H1 (cell line): ENCODE measurements at regions not wholly inside any gene's neighbourhood (a gene's known extent, or its start where the extent isn't known, plus 50 kb on each side); places are given as distances from the start of the nearest gene placed in this dataset.

Experiments used
- CTCF ChIA-PET: fragments of 300-600 bp; sonication (Branson Sonifier 250); formaldehyde crosslinking; loops from one replicate; lab custom pipeline; 2021; ENCODE audit not compliant: partially characterized antibody; lab: Charles Lee
- POLR2A ChIA-PET: fragments of 300-600 bp; sonication (Branson Sonifier 250); formaldehyde crosslinking; loops from one replicate; lab custom pipeline; 2021; ENCODE audit warnings: inconsistent platforms; ENCODE audit not compliant: partially characterized antibody; lab: Charles Lee
- DNase-seq, 2 experiments: peaks; one replicate each; pipeline versions ENCODE4 v3.0.0 to v3.0.0-alpha.2; 2010 to 2022; ENCODE audit warnings: low spot score in 2 of 2, low read depth in 1 of 2, mixed read lengths in 1 of 2
- FAIRE-seq: peaks from 2 replicates; lab custom pipeline; 2011; peaks lifted over from hg19 to GRCh38; lab: Jason Lieb, UNC
- H2AFZ ChIP-seq: 2 replicates; pipeline ENCODE4 v1.8.1; 2012; ENCODE audit warnings: low read length, inconsistent platforms
- H2AK5ac ChIP-seq: 2 replicates; pipeline ENCODE4 v1.6.1; 2013; ENCODE audit warnings: low read depth, low read length
- H2BK120ac ChIP-seq: replicated peaks from 2 replicates; pipeline ENCODE3; 2013; ENCODE audit warnings: low read depth, low read length, inconsistent platforms
- H2BK12ac ChIP-seq: 2 replicates; pipeline ENCODE4 v1.6.1; 2013; ENCODE audit warnings: low read depth, low read length
- H2BK15ac ChIP-seq: 2 replicates; pipeline ENCODE4 v1.6.1; 2013; ENCODE audit warnings: low read length
- H2BK20ac ChIP-seq: 2 replicates; pipeline ENCODE4 v1.6.1; 2013; ENCODE audit warnings: low read length
- H2BK5ac ChIP-seq: 2 replicates; pipeline ENCODE4 v1.6.1; 2013; ENCODE audit warnings: low read depth, low read length
- H3K14ac ChIP-seq: 2 replicates; pipeline ENCODE4 v1.6.1; 2013; ENCODE audit warnings: inconsistent platforms; ENCODE audit not compliant: insufficient read length
- H3K18ac ChIP-seq: 2 replicates; pipeline ENCODE4 v1.6.1; 2013; ENCODE audit warnings: low read length; ENCODE audit errors: extremely low read depth
- H3K23ac ChIP-seq: 2 replicates; pipeline ENCODE4 v1.6.1; 2013; ENCODE audit warnings: inconsistent platforms; ENCODE audit not compliant: insufficient read length
- H3K23me2 ChIP-seq: 2 replicates; pipeline ENCODE4 v1.6.1; 2013; ENCODE audit warnings: low read depth, low read length
- H3K27ac ChIP-seq: 2 replicates; pipeline ENCODE4 v1.6.1; 2011; ENCODE audit warnings: low read depth, low read length, inconsistent platforms
- H3K27me3 ChIP-seq, 4 experiments: replicated peaks in 1 of 4; 1 replicate in 1 of 4; 2 replicates in 3 of 4; pipeline versions ENCODE4 v1.6.1 to v1.8.1; 2011 to 2013; ENCODE audit warnings: low read length in 3 of 4, mild to moderate bottlenecking in 3 of 4, inconsistent platforms in 2 of 4, mixed read lengths in 2 of 4, moderate library complexity in 1 of 4; ENCODE audit not compliant: control insufficient read depth in 3 of 4, insufficient read depth in 3 of 4; ENCODE audit errors: extremely low read depth in 1 of 4
- H3K36me3 ChIP-seq, 4 experiments: 2 replicates each; pipeline versions ENCODE4 v1.6.1 to v1.8.1; 2011 to 2013; ENCODE audit warnings: mild to moderate bottlenecking in 4 of 4, low read length in 3 of 4, moderate library complexity in 2 of 4, control low read depth in 1 of 4, inconsistent platforms in 1 of 4; ENCODE audit not compliant: insufficient read depth in 4 of 4, control insufficient read depth in 2 of 4
- H3K4ac ChIP-seq: replicated peaks from 2 replicates; pipeline ENCODE3; 2013; ENCODE audit warnings: low read length, low read depth, mixed read lengths, inconsistent platforms; ENCODE audit not compliant: insufficient read length
- H3K4me1 ChIP-seq, 4 experiments: replicated peaks in 1 of 4; 1 replicate in 1 of 4; 2 replicates in 3 of 4; pipeline versions ENCODE4 v1.6.1 to v1.8.1; 2011 to 2013; ENCODE audit warnings: low read length in 3 of 4, inconsistent platforms in 2 of 4, mixed read lengths in 1 of 4; ENCODE audit not compliant: insufficient read depth in 4 of 4, control insufficient read depth in 3 of 4
- H3K4me2 ChIP-seq, 2 experiments: 2 replicates each; pipeline versions ENCODE4 v1.6.1 to v1.8.1; 2011 to 2013; ENCODE audit warnings: low read depth in 2 of 2, low read length in 2 of 2, control low read depth in 1 of 2, inconsistent platforms in 1 of 2, mild to moderate bottlenecking in 1 of 2; ENCODE audit not compliant: insufficient read depth in 1 of 2
- H3K4me3 ChIP-seq, 4 experiments: fragments of 200-600, 300-600 bp in 1 of 4; sonication (generic), shearing (Covaris generic), sonication (Bioruptor Twin) in 1 of 4; 2 replicates each; pipeline versions ENCODE4 v1.5.1 to v1.8.1; 2011 to 2016; ENCODE audit warnings: low read length in 4 of 4, low read depth in 3 of 4, control low read depth in 2 of 4, inconsistent platforms in 2 of 4, mild to moderate bottlenecking in 2 of 4, mixed read lengths in 1 of 4, moderate library complexity in 1 of 4; ENCODE audit not compliant: insufficient read depth in 2 of 4; ENCODE audit errors: extremely low read depth in 1 of 4
- H3K56ac ChIP-seq: replicated peaks from 2 replicates; pipeline ENCODE3; 2013; ENCODE audit warnings: low read depth, mild to moderate bottlenecking, mixed read lengths, low read length, inconsistent platforms; ENCODE audit not compliant: insufficient read length
- H3K79me1 ChIP-seq: 2 replicates; pipeline ENCODE4 v1.6.1; 2013; ENCODE audit warnings: low read depth, low read length, control low read depth
- H3K79me2 ChIP-seq, 2 experiments: 2 replicates each; pipeline versions ENCODE4 v1.6.1 to v1.8.1; 2012 to 2013; ENCODE audit warnings: low read length in 2 of 2, mild to moderate bottlenecking in 2 of 2, inconsistent platforms in 1 of 2; ENCODE audit not compliant: insufficient read depth in 2 of 2, control insufficient read depth in 1 of 2
- H3K9ac ChIP-seq, 4 experiments: replicated peaks in 1 of 4; 1 replicate in 1 of 4; 2 replicates in 3 of 4; pipeline versions ENCODE4 v1.6.1 to v1.8.1; 2011 to 2013; ENCODE audit warnings: low read depth in 3 of 4, low read length in 3 of 4, control low read depth in 2 of 4, mild to moderate bottlenecking in 2 of 4, moderate library complexity in 2 of 4, inconsistent platforms in 1 of 4; ENCODE audit errors: extremely low read depth in 1 of 4
- H3K9me3 ChIP-seq, 2 experiments: 2 replicates each; pipeline versions ENCODE4 v1.6.1 to v1.8.1; 2012 to 2013; ENCODE audit warnings: mild to moderate bottlenecking in 2 of 2, moderate library complexity in 2 of 2, control low read depth in 1 of 2, inconsistent platforms in 1 of 2, low read depth in 1 of 2, low read length in 1 of 2, mixed read lengths in 1 of 2; ENCODE audit not compliant: insufficient read depth in 2 of 2
- H4K20me1 ChIP-seq, 2 experiments: replicated peaks in 1 of 2; 2 replicates each; pipeline versions ENCODE3 to v1.8.1; 2011 to 2013; ENCODE audit warnings: inconsistent platforms in 2 of 2, low read length in 2 of 2, mild to moderate bottlenecking in 1 of 2; ENCODE audit not compliant: insufficient read depth in 2 of 2, control insufficient read depth in 1 of 2
- H4K5ac ChIP-seq: 2 replicates; pipeline ENCODE4 v1.6.1; 2013; ENCODE audit warnings: low read length, low read depth, mixed read lengths, inconsistent platforms; ENCODE audit not compliant: insufficient read length
- H4K8ac ChIP-seq: 2 replicates; pipeline ENCODE4 v1.8.0; 2013; ENCODE audit warnings: mild to moderate bottlenecking, moderate library complexity, low read length, inconsistent platforms; ENCODE audit not compliant: insufficient read depth; ENCODE audit errors: extremely low read depth
- H4K91ac ChIP-seq: replicated peaks from 2 replicates; pipeline ENCODE3; 2013; ENCODE audit warnings: low read length, mixed read lengths, inconsistent platforms; ENCODE audit not compliant: insufficient read length
- BACH1 ChIP-seq: IDR thresholded peaks from 2 replicates; pipeline ENCODE4 v1.6.1; 2012; ENCODE audit warnings: low read length, improper control_type of control experiment
- CTBP2 ChIP-seq: IDR thresholded peaks from 2 replicates; pipeline ENCODE4 v1.7.0; 2011; ENCODE audit warnings: borderline replicate concordance, mild to moderate bottlenecking, moderate library complexity, mixed read lengths, low read length; ENCODE audit not compliant: insufficient read depth, insufficient read length
- E2F6 ChIP-seq: IDR thresholded peaks from 2 replicates; pipeline ENCODE4 v1.6.1; 2012; ENCODE audit warnings: inconsistent platforms
- EGR1 ChIP-seq: IDR thresholded peaks from 2 replicates; pipeline ENCODE4 v1.6.1; 2011; ENCODE audit warnings: low read depth, low read length, borderline replicate concordance
- GABPA ChIP-seq: IDR thresholded peaks from 2 replicates; pipeline ENCODE4 v1.6.1; 2011; ENCODE audit warnings: mild to moderate bottlenecking, low read length, moderate library complexity, borderline replicate concordance; ENCODE audit not compliant: insufficient read depth
- KDM4A ChIP-seq: IDR thresholded peaks from one replicate; pipeline ENCODE4 v1.7.1; 2012; ENCODE audit warnings: low read depth, mild to moderate bottlenecking, moderate library complexity, low read length, inconsistent platforms; ENCODE audit not compliant: severe bottlenecking
- NANOG ChIP-seq: IDR thresholded peaks from 2 replicates; pipeline ENCODE4 v1.6.1; 2011; ENCODE audit warnings: low read length, low read depth, mild to moderate bottlenecking, inconsistent platforms; ENCODE audit not compliant: insufficient read depth, poor library complexity, severe bottlenecking
- SP2 ChIP-seq: IDR thresholded peaks from 2 replicates; pipeline ENCODE4 v1.6.1; 2012; ENCODE audit warnings: mild to moderate bottlenecking, low read length, inconsistent platforms
- SUZ12 ChIP-seq: fragments of 200-600 bp; sonication (generic); IDR thresholded peaks from 2 replicates; pipeline ENCODE4 v1.6.1; 2012; ENCODE audit warnings: mild to moderate bottlenecking, inconsistent platforms, low read length, moderate library complexity, mixed read lengths
- TEAD4 ChIP-seq: IDR thresholded peaks from 2 replicates; pipeline ENCODE4 v1.6.1; 2012; ENCODE audit warnings: low read depth, low read length, inconsistent platforms, mixed read lengths
- WGBS, 2 experiments: shearing (Covaris generic) in 1 of 2; methylation state at CpG; one replicate each; pipeline versions ENCODE4 v1.1.6 to v1.1.7; 2013 to 2015; ENCODE audit warnings: low lambda C conversion rate in 2 of 2, mixed read lengths in 2 of 2, inconsistent platforms in 1 of 2, low coverage in 1 of 2, missing lambda C conversion rate in 1 of 2; ENCODE audit not compliant: insufficient replicate concordance in 2 of 2, insufficient coverage in 1 of 2, insufficient read length in 1 of 2; ENCODE audit errors: extremely low coverage in 1 of 2, missing lambda C conversion rate in 1 of 2; 5-methylcytosine and 5-hydroxymethylcytosine counted together
- TF ChIP-seq, protein P1 (sequence below), 3 experiments: IDR thresholded peaks; 1 replicate in 2 of 3; 2 replicates in 1 of 3; pipeline versions ENCODE4 v1.5.1 to v1.6.1; 2011; ENCODE audit warnings: low read length in 3 of 3, mild to moderate bottlenecking in 3 of 3, inconsistent platforms in 2 of 3, low read depth in 1 of 3, moderate library complexity in 1 of 3; ENCODE audit not compliant: insufficient read depth in 1 of 3; ENCODE audit errors: control extremely low read depth in 1 of 3

- Histone ChIP-seq H2BK20ac (no peak overlapping the region), H3K18ac (no peak overlapping the region), H3K79me1 (no peaks in the 10 kb centered on the region), H3K23ac (no peak overlapping the region), H3K4me3 (no peak overlapping the region), H3K9me3 (peaks cover 0 to 2% of the 10 kb centered on the region in 2 experiments; a peak in 1 of 4 replicates), H4K20me1 (no peaks in the 10 kb centered on the region), H3K79me2 (no peaks in the 10 kb centered on the region), H3K27me3 (no peaks in the 10 kb centered on the region), H3K27ac (no peak overlapping the region), H2BK12ac (no peak overlapping the region), H4K5ac (no peak overlapping the region), H2BK5ac (no peak overlapping the region), H2AFZ (no peak overlapping the region), H3K4ac (no peak overlapping the region), H3K4me1 (peaks cover 0 to 11% (median 5%) of the 10 kb centered on the region in 4 experiments; a peak in 3 of 7 replicates), H4K91ac (no peak overlapping the region), H3K4me2 (no peak overlapping the region), H4K8ac (no peak overlapping the region), H3K56ac (no peak overlapping the region), H3K36me3 (no peaks in the 10 kb centered on the region), H3K9ac (no peak overlapping the region), H2BK15ac (no peak overlapping the region), H2AK5ac (no peak overlapping the region), H3K14ac (no peak overlapping the region), H3K23me2 (no peaks in the 10 kb centered on the region), H2BK120ac (no peak overlapping the region)
- ChIA-PET POLR2A (no interaction called here), CTCF (interaction anchor here (0.6 kb wide), 1 partner anchor 10 kb away, joined by 4 read pairs; no protein-coding TSS in a partner anchor)
- no peak for DNase-seq
- TF ChIP-seq NANOG (no peak), E2F6 (no peak), SP2 (no peak), EGR1 (no peak), BACH1 (no peak), GABPA (no peak), CTBP2 (no peak), SUZ12 (no peak), KDM4A (no peak), TEAD4 (no peak)
- TF ChIP-seq, protein P1, sequence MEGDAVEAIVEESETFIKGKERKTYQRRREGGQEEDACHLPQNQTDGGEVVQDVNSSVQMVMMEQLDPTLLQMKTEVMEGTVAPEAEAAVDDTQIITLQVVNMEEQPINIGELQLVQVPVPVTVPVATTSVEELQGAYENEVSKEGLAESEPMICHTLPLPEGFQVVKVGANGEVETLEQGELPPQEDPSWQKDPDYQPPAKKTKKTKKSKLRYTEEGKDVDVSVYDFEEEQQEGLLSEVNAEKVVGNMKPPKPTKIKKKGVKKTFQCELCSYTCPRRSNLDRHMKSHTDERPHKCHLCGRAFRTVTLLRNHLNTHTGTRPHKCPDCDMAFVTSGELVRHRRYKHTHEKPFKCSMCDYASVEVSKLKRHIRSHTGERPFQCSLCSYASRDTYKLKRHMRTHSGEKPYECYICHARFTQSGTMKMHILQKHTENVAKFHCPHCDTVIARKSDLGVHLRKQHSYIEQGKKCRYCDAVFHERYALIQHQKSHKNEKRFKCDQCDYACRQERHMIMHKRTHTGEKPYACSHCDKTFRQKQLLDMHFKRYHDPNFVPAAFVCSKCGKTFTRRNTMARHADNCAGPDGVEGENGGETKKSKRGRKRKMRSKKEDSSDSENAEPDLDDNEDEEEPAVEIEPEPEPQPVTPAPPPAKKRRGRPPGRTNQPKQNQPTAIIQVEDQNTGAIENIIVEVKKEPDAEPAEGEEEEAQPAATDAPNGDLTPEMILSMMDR (IDR thresholded peaks at IDR 0.05; ENCODE audit: control extremely low read depth in 1 of 3, insufficient read depth in 1 of 3, low read depth in 1 of 3, low read length in 3 of 3): no peak
- no peak for FAIRE-seq
- WGBS, 2 experiments: 94% methylated on average over 2 of the region's 2 CpGs; no CpG with 5 or more reads in 1 of the 2 experiments
Measured at GRCh38 chr16:54462771-54463170, 176.2 kb upstream of the IRX3 start.
